NCI-H2227 (cell line): ENCODE measurements at regions not wholly inside any gene's neighbourhood (a gene's known extent, or its start where the extent isn't known, plus 50 kb on each side); places are given as distances from the start of the nearest gene placed in this dataset.

ENCODE experiments used
- DNase-seq: peaks from one replicate; lab custom pipeline; 2025; ENCODE audit not compliant: unreplicated experiment; lab: John Stamatoyannopoulos, UW

GRCh38 chr2:8534386-8534728 is 147.5 kb upstream of the ID2 start:
- no peak for DNase-seq

GRCh38 chr2:8534729-8535468 is 147.0 kb upstream of the ID2 start:
- no peak for DNase-seq

- DNase-seq = no peak
Measured at GRCh38 chr2:8535469-8535795, 146.4 kb upstream of the ID2 start.

GRCh38 chr2:8535821-8536685 is 145.8 kb upstream of the ID2 start:
- no peak for DNase-seq

- DNase-seq = no peak
Measured at GRCh38 chr2:8536686-8537561, 144.9 kb upstream of the ID2 start.

DNA sequence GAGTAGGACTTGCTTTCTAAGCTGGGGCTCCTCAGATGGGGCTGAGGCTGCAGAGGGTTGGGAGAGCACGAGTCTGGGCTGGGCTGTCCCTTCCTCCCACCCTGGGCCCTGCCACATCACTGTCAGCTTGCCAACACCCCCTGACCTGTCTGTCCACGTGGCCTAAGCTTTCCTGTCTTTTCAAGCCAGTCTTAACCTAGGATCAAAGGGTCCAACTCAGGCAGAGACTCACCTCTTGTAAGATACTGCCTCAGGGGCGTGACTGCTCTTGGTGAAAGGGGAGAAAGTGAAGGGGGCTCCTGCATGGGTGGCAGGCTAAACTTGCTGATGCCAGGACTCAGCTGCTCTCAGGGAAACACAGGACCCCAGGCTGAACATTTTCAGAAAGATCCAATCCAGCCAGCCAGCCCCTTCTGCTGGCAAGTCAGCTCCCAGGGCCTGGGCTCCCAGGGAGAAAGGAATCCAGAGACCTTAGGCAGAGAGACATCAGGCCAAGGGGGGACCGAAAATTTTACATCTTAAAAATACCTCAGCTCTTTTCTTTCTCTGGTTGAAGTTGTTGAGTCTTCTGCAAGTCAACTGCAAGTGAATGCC is 144.2 kb upstream of the ID2 start:
- no peak for DNase-seq

- no peak for DNase-seq
Measured at GRCh38 chr2:8538531-8538930, 143.3 kb upstream of the ID2 start.

GRCh38 chr2:8538931-8539621 is 142.8 kb upstream of the ID2 start:
- DNase-seq = no peak

DNA sequence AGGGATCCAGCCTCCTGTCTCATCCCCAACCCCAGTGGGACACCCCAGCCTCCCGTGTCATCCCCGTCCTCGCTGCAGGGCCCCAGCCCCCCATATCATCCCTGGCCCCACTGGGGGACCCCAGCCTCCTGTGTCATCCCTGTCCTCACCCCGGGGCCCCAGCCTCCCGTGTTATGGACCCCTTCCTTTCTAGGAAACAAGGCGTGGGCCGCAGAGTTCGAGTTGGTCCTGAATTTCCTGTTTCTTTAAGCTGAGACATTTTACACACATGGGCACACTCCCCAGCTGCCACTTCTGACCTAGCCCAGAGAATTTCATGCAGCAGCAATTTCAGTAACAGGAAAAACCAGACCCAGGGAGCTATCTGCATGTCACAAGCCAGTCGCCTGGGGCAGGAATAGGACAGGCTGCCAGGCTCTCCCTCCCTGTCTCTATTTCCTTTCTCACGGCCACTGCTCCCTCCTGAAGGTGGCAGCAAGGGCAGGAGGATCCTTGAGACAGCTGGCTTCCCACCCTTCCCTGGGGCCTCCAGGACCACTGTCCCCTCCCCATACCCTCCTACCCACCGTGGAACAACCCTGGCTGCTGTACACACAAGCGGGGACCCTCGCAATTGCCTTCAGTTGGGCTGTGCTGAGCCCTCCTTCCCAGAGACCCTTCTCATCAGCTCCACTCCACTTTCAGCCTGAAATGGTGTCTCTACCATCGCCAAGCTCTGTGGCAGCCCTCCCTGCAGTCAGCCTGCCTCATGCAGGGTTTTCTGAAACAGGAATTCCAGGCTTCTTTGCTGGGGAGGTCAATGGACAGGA is 141.9 kb upstream of the ID2 start:
- no peak for DNase-seq

DNA sequence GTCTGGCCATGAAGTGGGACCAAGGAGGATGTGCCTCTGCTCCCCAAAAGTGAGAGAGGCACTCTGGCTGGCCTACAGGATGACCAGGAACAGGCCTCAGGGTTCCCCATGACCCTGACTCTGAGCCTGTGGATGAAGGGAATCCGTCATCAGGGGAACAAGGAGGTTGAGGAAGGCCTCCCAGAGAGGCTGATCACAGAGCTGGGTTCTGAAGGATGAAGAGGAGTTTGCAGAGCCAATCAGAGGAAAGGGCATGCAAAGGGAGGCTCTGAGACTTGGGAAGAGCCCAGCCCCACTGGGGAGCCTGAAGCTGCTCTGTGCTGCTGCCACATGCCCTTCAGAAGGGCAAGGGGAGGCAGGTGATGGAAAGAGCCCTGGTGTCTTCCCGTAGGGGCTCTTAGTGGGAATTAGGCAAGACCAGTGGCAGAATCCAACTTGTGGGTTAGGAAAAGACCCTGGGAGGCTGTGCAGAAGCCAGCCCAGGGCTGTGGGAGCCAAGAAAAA is 141.3 kb upstream of the ID2 start:
- DNase-seq = no peak

DNA sequence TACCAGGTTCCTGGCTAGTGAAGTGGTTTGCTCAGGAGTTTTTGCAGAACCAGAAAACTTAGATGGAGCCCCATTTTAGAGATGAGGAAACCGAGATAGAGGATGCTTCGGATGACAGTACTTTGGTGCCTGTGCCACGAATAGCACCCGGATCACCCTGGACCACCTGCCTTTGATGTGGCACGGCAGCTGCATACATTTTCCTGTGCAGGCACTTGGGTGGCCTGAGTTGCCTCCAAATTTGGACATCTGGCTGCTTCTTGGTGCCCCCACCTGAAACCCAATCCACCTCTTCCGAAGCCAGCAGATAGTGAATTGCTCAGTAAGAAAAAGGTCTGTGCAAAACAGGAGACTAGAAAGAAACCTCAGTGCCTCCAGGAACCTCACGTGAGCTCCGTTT is 140.6 kb upstream of the ID2 start:
- DNase-seq = no peak

DNA sequence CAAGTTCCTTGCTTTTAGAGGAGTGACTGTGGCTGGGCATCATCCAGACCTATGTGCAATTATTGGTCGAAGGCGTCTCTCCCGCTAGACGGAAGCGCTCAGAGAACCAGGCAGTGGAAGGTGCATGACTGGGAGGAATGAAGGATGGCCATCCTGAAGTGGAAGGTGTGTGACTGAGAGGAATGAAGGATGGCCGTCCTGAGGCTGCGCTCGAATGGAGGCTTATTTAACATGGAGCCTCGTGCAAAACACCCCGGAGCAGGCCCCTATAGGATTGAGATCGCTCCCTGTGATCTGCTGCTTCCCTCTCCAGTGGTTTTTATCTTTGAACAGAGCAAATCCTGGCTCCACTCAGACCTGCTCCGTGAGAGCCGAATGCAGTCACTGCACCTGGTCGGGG is 140.2 kb upstream of the ID2 start:
- DNase-seq = no peak

DNA sequence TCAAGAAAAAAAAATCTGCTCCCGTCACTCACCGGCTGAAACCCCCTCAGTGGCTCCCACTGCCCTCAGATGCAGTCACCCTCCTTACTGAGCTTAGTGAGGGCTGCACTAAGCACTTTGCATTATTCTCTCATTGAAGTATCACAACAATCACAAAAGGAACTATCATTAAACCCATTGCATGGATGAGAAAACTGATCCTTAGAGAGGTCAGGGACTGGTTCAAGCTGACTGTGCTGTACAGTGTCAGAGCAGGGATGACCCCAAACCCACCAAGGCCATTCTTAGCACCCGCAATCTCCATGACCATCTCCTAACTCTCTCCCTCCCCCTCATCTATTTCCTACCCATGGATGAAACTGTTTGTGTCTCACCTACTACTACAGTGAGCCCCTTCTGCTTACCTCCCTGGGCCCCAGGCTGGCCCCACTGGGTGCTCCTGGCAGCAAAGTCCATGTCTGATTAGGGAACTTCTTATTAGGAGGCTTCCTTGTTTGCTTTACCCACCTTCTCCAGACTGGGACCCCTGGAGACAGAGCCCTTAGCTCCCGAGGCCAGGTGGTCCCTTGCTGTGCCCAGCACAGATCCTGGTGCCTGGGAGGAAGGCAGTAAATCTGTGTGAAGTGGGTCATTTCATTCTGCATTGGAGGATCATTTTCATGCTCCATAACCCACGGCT is 139.3 kb upstream of the ID2 start:
- no peak for DNase-seq

- no peak for DNase-seq
Measured at GRCh38 chr2:8543060-8543382, 138.8 kb upstream of the ID2 start.

DNA sequence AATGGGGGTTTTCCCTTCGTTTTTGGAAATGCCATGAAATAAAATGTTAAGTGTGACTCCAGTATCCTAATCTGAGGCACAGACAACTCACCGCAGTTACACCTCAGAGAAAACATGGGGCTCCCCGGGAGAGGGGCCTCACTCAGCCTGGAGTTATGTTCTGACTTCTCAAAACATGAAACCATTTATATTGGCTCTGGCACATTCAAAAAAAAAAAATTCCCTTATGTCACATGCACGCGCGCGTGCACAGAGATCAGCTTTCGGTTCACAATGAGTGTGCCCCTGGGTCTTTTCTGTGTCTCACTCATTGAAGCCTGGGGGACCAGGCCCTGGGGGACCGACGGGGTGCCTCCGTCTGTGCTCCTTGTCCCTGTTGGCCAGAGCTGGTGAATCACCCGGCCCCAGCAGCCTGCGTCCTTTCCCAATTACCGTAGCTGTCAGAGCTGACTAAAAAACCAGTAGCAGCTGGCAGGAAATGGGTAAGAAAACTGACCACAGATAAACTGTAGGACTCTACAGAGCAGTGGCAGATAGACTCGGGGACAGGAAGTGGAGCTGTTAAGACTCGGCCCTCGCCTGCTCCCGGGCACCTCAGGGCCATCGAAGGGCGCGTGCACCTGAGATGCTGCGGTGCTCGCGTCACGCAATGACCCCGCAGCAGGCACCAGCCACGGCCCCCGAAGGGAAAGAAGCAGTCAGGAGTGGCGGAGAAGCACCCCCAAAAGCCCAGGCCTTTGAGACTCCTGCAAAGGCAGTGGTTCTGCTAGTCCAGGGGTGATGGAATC is 138.3 kb upstream of the ID2 start:
- DNase-seq = no peak

GRCh38 chr2:8544171-8544785 is 137.6 kb upstream of the ID2 start:
- no peak for DNase-seq

GRCh38 chr2:8544786-8545694 is 136.8 kb upstream of the ID2 start:
- DNase-seq = peak; percentile 73
